ENCODE measurements at regions not wholly inside any gene's neighbourhood (a gene's known extent, or its start where the extent isn't known, plus 50 kb on each side); places are given as distances from the start of the nearest gene placed in this dataset.

DNA sequence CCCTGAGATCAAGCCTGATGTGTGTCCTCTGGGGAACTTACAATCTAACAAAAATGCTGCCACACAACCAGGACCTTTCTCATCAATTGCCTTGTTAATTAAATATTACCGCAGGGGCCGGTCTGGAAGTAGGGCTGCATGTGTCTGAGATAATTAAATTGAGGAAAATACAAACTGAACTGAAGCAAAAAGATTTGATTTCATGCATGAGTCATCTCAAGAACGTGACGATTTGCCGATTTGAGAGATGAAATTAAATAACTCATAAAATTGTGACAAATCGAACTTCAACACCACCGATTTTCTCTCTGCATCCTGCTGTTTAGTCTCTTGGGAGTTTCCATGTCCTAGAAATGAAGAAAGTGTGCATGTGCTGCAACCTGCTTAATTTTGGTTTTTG lies 94.6 kb upstream of the DAAM1 start:
- no peak for FAIRE-seq
- TF ChIP-seq POU2F2 (IDR thresholded peaks at IDR 0.05; ENCODE audit: low read depth, low read length) (no peak), PAX5 (IDR thresholded peaks at IDR 0.05; ENCODE audit: insufficient read depth, low read length, severe bottlenecking) (no peak), TAF1 (IDR thresholded peaks at IDR 0.05; ENCODE audit: low read depth, low read length) (no peak), POLR2AphosphoS5 (IDR thresholded peaks at IDR 0.05; ENCODE audit: low read depth, low read length) (no peak), SPI1 (IDR thresholded peaks at IDR 0.05; ENCODE audit: low read depth, low read length) (no peak), POLR2A (IDR thresholded peaks at IDR 0.05; ENCODE audit: low read depth, low read length) (no peak)
- no peak for DNase-seq (ENCODE audit: insufficient read length, low spot score)

DNA sequence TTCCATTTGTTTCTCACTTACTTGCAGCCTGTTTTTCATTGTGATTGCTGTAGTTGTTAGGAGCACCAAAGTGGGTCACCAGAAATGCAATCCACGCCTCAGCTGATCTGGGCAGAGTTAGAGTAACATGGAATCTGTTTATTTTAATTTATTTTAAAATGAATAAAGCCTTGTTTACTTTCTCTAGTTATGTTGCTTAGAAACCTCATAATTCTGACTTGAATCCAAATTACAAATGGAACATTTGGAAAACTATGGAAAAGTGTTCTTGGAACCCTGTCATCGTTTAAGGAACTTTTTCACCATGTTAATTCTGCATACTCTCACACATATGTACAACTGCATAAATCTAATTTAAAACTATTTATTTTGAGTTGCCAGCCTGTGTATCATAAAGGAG lies 92.2 kb upstream of the DAAM1 start:
- FAIRE-seq (no peak), DNase-seq (ENCODE audit: insufficient read length, low spot score) (no peak)
- no peak for TF ChIP-seq POLR2AphosphoS5 (IDR thresholded peaks at IDR 0.05; ENCODE audit: low read depth, low read length)
- TF ChIP-seq TAF1 (IDR thresholded peaks at IDR 0.05; ENCODE audit: low read depth, low read length): no peak
- TF ChIP-seq SPI1 (IDR thresholded peaks at IDR 0.05; ENCODE audit: low read depth, low read length): no peak
- TF ChIP-seq PAX5 (IDR thresholded peaks at IDR 0.05; ENCODE audit: insufficient read depth, low read length, severe bottlenecking): no peak
- no peak for TF ChIP-seq POLR2A (IDR thresholded peaks at IDR 0.05; ENCODE audit: low read depth, low read length)
- no peak for TF ChIP-seq POU2F2 (IDR thresholded peaks at IDR 0.05; ENCODE audit: low read depth, low read length)

DNA sequence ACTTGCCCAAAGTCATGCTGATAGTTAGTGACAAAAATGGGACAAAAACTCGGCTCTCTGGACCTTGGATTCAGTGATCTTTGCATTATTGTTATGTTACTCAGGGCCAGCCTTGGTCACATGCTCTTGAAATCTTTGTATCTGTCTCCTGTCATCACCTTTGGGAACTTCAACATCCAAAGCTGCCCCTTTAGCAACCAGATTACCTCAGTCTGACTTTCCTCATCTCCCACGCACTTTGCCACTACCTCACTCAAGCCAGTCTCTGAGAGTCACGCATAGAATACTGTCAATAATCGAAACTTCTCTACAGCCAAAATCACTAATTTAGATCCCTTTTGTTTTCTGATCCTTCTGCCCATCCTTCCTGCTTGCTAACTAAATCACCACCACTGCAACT lies 90.8 kb upstream of the DAAM1 start:
- TF ChIP-seq POLR2AphosphoS5 (IDR thresholded peaks at IDR 0.05; ENCODE audit: low read depth, low read length) (no peak), POLR2A (IDR thresholded peaks at IDR 0.05; ENCODE audit: low read depth, low read length) (no peak), PAX5 (IDR thresholded peaks at IDR 0.05; ENCODE audit: insufficient read depth, low read length, severe bottlenecking) (no peak), POU2F2 (IDR thresholded peaks at IDR 0.05; ENCODE audit: low read depth, low read length) (no peak), TAF1 (IDR thresholded peaks at IDR 0.05; ENCODE audit: low read depth, low read length) (no peak), SPI1 (IDR thresholded peaks at IDR 0.05; ENCODE audit: low read depth, low read length) (no peak)
- FAIRE-seq: no peak
- no peak for DNase-seq (ENCODE audit: insufficient read length, low spot score)

DNA sequence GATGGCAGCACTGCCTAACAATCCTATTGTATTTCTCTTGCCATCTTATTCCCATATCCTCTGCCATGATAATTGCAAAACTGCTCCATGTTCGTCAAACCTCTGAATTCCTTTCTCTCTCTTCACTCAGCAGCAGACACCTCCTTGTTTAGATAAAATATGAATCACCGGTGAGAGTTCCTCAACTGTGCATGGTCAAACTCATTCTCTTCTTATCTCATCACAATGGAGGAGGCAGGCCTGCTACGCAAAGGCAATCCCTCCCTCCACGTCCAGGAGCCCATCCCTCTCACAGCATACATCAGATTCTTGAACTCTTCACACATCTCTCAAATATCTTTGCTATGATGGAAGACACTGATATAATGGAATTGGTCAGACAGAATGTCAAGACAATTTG lies 90.1 kb upstream of the DAAM1 start:
- DNase-seq (ENCODE audit: insufficient read length, low spot score): no peak
- TF ChIP-seq PAX5 (IDR thresholded peaks at IDR 0.05; ENCODE audit: insufficient read depth, low read length, severe bottlenecking) (no peak), SPI1 (IDR thresholded peaks at IDR 0.05; ENCODE audit: low read depth, low read length) (no peak), POLR2AphosphoS5 (IDR thresholded peaks at IDR 0.05; ENCODE audit: low read depth, low read length) (no peak)
- no peak for FAIRE-seq

DNA sequence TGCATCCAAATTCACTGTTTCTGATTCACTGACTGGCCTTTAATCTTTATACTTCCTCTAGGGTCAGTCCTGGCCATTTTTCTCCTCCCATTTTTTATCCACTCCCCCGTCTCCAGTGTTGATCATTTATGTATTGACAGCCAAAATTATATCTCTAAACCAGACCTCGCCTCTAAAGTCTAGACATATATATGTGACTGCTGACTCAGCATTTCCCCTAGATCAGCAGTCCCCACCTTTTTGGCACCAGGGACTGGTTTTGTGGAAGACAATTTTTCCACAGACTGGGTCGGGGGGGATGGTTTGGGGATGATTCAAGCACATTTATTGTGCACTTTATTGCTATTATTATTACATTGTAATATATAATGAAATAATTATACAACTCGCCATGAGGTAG lies 88.3 kb upstream of the DAAM1 start:
- FAIRE-seq (no peak), DNase-seq (ENCODE audit: insufficient read length, low spot score) (no peak)
- TF ChIP-seq POU2F2 (IDR thresholded peaks at IDR 0.05; ENCODE audit: low read depth, low read length) (no peak), POLR2A (IDR thresholded peaks at IDR 0.05; ENCODE audit: low read depth, low read length) (no peak), PAX5 (IDR thresholded peaks at IDR 0.05; ENCODE audit: insufficient read depth, low read length, severe bottlenecking) (no peak), SPI1 (IDR thresholded peaks at IDR 0.05; ENCODE audit: low read depth, low read length) (no peak), POLR2AphosphoS5 (IDR thresholded peaks at IDR 0.05; ENCODE audit: low read depth, low read length) (no peak), TAF1 (IDR thresholded peaks at IDR 0.05; ENCODE audit: low read depth, low read length) (no peak)

DNA sequence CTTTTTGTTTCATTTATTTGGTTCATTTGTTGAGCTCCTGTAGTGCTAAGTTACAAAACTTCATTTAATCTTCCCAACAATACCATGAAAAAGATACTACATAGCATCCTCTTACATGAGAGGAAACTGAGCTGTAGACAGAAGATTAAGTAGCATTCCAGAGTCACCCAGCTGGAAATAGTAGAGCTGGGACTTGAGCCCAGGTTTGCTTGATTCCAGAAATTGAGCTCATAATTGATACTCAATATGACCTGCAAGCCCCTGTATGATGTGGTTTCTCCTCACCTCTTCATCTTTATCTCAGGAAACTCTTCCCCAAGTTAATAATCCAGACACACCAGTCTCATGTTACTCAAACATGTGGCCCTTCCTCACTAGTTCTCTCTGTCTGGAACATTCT lies 87.0 kb upstream of the DAAM1 start:
- no peak for DNase-seq (ENCODE audit: insufficient read length, low spot score)
- TF ChIP-seq TAF1 (IDR thresholded peaks at IDR 0.05; ENCODE audit: low read depth, low read length) (no peak), POLR2AphosphoS5 (IDR thresholded peaks at IDR 0.05; ENCODE audit: low read depth, low read length) (no peak), POLR2A (IDR thresholded peaks at IDR 0.05; ENCODE audit: low read depth, low read length) (no peak), SPI1 (IDR thresholded peaks at IDR 0.05; ENCODE audit: low read depth, low read length) (no peak), POU2F2 (IDR thresholded peaks at IDR 0.05; ENCODE audit: low read depth, low read length) (no peak), PAX5 (IDR thresholded peaks at IDR 0.05; ENCODE audit: insufficient read depth, low read length, severe bottlenecking) (no peak)
- FAIRE-seq: no peak

DNA sequence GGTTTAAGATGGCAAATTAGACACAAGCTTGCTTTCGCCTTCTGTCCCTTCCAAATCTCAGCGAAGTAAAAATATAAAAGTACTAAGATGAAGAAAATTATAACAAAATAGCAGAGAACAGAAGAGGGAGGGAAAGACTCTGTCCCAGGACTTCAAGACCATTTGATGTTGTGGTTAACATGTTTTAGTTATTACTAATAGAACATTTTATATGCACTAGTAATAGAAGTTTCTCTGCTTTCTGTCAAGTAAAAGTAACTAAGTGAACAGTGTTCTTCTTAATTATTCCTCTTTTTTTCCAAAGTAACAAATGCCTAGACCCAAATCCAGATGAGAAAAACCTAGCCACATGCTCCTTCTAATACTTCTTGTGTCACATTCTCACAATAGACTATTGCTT lies 85.1 kb upstream of the DAAM1 start:
- no peak for FAIRE-seq
- no peak for DNase-seq (ENCODE audit: insufficient read length, low spot score)
- no peak for TF ChIP-seq POU2F2 (IDR thresholded peaks at IDR 0.05; ENCODE audit: low read depth, low read length)
- no peak for TF ChIP-seq TAF1 (IDR thresholded peaks at IDR 0.05; ENCODE audit: low read depth, low read length)
- TF ChIP-seq PAX5 (IDR thresholded peaks at IDR 0.05; ENCODE audit: insufficient read depth, low read length, severe bottlenecking): no peak
- no peak for TF ChIP-seq SPI1 (IDR thresholded peaks at IDR 0.05; ENCODE audit: low read depth, low read length)
- TF ChIP-seq POLR2A (IDR thresholded peaks at IDR 0.05; ENCODE audit: low read depth, low read length): no peak
- TF ChIP-seq POLR2AphosphoS5 (IDR thresholded peaks at IDR 0.05; ENCODE audit: low read depth, low read length): no peak

DNA sequence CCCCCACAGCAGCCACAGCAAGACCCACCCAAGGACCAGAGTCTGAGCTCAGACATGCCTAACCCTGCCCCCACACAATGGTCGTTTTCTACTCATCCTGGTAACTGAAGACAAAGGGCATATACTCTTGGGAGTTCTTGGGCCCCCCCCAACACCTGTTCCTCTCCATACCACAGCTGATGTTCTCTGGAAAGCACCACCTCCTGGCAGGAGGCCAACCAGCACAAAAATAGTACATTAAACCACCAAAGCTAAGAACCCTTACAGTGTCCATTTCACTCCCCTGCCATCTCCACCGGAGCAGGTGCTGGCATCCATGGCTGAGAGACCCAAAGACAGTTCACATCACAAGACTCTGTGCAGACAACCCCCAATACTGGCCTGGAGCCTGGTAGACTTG lies 80.6 kb upstream of the DAAM1 start:
- no peak for DNase-seq (ENCODE audit: insufficient read length, low spot score)
- TF ChIP-seq POLR2A (IDR thresholded peaks at IDR 0.05; ENCODE audit: low read depth, low read length) (no peak), PAX5 (IDR thresholded peaks at IDR 0.05; ENCODE audit: insufficient read depth, low read length, severe bottlenecking) (no peak), SPI1 (IDR thresholded peaks at IDR 0.05; ENCODE audit: low read depth, low read length) (no peak), POU2F2 (IDR thresholded peaks at IDR 0.05; ENCODE audit: low read depth, low read length) (no peak), POLR2AphosphoS5 (IDR thresholded peaks at IDR 0.05; ENCODE audit: low read depth, low read length) (no peak), TAF1 (IDR thresholded peaks at IDR 0.05; ENCODE audit: low read depth, low read length) (no peak)
- no peak for FAIRE-seq

DNA sequence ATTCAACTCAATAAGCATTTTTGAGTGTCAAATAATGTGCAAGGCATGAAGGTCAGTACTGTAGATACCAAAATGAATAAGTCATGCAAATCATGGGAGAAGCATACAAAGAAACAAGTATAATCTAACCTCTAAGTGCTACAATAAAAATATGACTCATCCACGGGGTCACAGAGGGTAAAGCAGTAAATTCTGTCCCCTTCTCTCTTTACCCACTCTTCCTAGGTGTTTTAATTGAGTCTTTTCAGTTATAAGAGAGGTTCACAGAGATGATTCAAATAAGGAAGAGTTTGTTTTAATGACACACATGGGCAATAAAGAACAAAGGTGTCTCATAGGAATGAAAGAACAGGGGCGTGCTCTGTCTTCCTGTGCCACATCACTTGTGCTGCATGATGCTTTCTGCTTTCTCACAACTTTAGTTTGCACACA lies 71.5 kb upstream of the DAAM1 start:
- no peak for FAIRE-seq
- no peak for DNase-seq (ENCODE audit: insufficient read length, low spot score)
- TF ChIP-seq POLR2A (IDR thresholded peaks at IDR 0.05; ENCODE audit: low read depth, low read length): no peak
- no peak for TF ChIP-seq POU2F2 (IDR thresholded peaks at IDR 0.05; ENCODE audit: low read depth, low read length)
- no peak for TF ChIP-seq TAF1 (IDR thresholded peaks at IDR 0.05; ENCODE audit: low read depth, low read length)
- no peak for TF ChIP-seq PAX5 (IDR thresholded peaks at IDR 0.05; ENCODE audit: insufficient read depth, low read length, severe bottlenecking)
- TF ChIP-seq SPI1 (IDR thresholded peaks at IDR 0.05; ENCODE audit: low read depth, low read length): no peak

DNA sequence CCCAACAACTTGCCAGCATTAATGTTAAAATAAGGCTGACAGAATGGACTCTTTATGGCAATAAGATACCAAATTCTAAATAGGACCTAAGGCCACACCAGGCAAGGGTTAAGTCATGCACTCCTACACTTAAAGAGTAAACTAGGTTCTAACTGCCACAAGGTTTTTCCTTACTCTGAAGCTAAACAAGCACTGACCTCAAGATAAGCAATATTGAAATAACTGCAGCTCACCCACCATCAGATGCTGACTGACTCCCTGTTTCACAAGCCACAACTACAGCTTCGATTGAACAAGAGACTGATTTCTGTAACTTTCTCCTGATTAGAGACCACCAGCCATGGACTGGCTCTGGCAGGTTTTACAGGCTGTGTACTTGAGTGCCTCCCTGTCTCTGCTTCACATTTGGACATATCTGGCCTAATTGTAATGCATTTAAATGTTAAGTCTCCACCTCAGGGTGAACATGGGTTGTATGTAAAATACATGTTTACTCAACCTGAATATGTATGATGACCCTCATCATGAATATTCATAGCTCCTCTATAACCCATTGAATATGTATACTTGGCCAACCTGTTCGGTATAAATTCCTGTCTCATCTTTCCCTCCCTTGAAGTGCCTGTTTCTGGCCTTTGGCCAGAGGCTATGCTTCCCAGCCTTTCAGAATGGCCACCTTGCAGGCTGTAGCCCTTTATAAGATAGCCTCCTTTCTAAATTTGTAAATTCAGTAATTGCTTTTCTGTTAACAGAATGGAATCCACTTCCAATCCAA lies 70.5 kb upstream of the DAAM1 start:
- TF ChIP-seq SPI1 (IDR thresholded peaks at IDR 0.05; ENCODE audit: low read depth, low read length): no peak
- no peak for FAIRE-seq
- no peak for DNase-seq (ENCODE audit: insufficient read length, low spot score)
